CD4-positive, alpha-beta T cell treated with Interleukin-2 at 100 ng/mL for 4 hours (primary cell): ENCODE measurements at regions not wholly inside any gene's neighbourhood (a gene's known extent, or its start where the extent isn't known, plus 50 kb on each side); places are given as distances from the start of the nearest gene placed in this dataset.
"Not testable (repeated sequence)": the region's sequence is repeated elsewhere in the genome, so short reads cannot be mapped to it uniquely, and the experiment has no call there.

Source experiments
- DNase-seq: peaks from one replicate; pipeline ENCODE4 v3.0.0-alpha.2; 2020; ENCODE audit warnings: low spot score

- DNase-seq: no peak
Measured at GRCh38 chr6:26175033-26175427, 87.8 kb downstream of the HFE start.

- peak; percentile 80 for DNase-seq
Measured at GRCh38 chr6:26175428-26176181, 88.4 kb downstream of the HFE start.

- DNase-seq: no peak
Measured at GRCh38 chr6:26179675-26180074, 92.4 kb downstream of the HFE start.

- DNase-seq: no peak
Measured at GRCh38 chr6:26180346-26180745, 93.1 kb downstream of the HFE start.

- DNase-seq: no peak
Measured at GRCh38 chr6:26183237-26183580, 96.0 kb downstream of the HFE start.

- peak; percentile 83 for DNase-seq
Measured at GRCh38 chr6:26183581-26184366, 96.5 kb downstream of the HFE start.

GRCh38 chr6:26184367-26184891 lies 97.2 kb downstream of the HFE start:
- no peak for DNase-seq

- no peak for DNase-seq
Measured at GRCh38 chr6:26185004-26185403, 97.8 kb downstream of the HFE start.

- no peak for DNase-seq
Measured at GRCh38 chr6:26185802-26186201, 98.6 kb downstream of the HFE start.

- no peak for DNase-seq
Measured at GRCh38 chr6:26186652-26187051, 99.4 kb downstream of the HFE start.

- DNase-seq: no peak
Measured at GRCh38 chr6:26187292-26187691, 100.1 kb downstream of the HFE start.

- DNase-seq: peak; percentile 49
Measured at GRCh38 chr6:26187981-26188635, 100.9 kb downstream of the HFE start.

- DNase-seq: not testable (repeated sequence)
Measured at GRCh38 chr6:26191512-26191911, 104.3 kb downstream of the HFE start.

- no peak for DNase-seq
Measured at GRCh38 chr6:26193467-26194328, 106.5 kb downstream of the HFE start.

- DNase-seq: no peak
Measured at GRCh38 chr6:26194329-26194701, 107.1 kb downstream of the HFE start.

GRCh38 chr6:26194816-26195375 lies 107.7 kb downstream of the HFE start:
- no peak for DNase-seq

GRCh38 chr6:26195376-26195923 lies 108.2 kb downstream of the HFE start:
- DNase-seq: peak; percentile 90

GRCh38 chr6:26195924-26196845 lies 109.0 kb downstream of the HFE start:
- DNase-seq: peak; percentile 15

- peak; percentile 92 for DNase-seq
Measured at GRCh38 chr6:26196846-26197635, 109.8 kb downstream of the HFE start.

- no peak for DNase-seq
Measured at GRCh38 chr6:26197636-26197932, 110.4 kb downstream of the HFE start.
